Stimulated activated naive B cell treated with anti-CD40 and anti-IgM and Interleukin-4, amounts not matched to agents 10 μg/mL and 1 μg/mL and 100 μg/mL, for 72 hours (primary cell): ENCODE measurements at regions not wholly inside any gene's neighbourhood (a gene's known extent, or its start where the extent isn't known, plus 50 kb on each side); places are given as distances from the start of the nearest gene placed in this dataset.

ENCODE experiments used
- ATAC-seq, 2 donors: fragments of 150-1000 bp; cut with Tn5 transposase; replicated peaks; 2 replicates each; pipeline ENCODE4 v1.10.0; 2021; ENCODE audit warnings: moderate library complexity in 1 of 2
- DNase-seq: peaks from one replicate; pipeline ENCODE4 v3.0.0; 2021
- H3K27ac Mint-ChIP-seq: one replicate; pipeline ENCODE4 v1.8.0; 2022; ENCODE audit warnings: mild to moderate bottlenecking, mixed read lengths
- H3K27me3 Mint-ChIP-seq, 2 donors: one replicate each; pipeline ENCODE4 v1.8.0; 2022; ENCODE audit warnings: mixed read lengths in 2 of 2
- H3K36me3 Mint-ChIP-seq, 2 donors: one replicate each; pipeline ENCODE4 v1.8.0; 2022; ENCODE audit warnings: mixed read lengths in 2 of 2, mild to moderate bottlenecking in 1 of 2
- H3K4me1 Mint-ChIP-seq, 2 donors: one replicate each; pipeline ENCODE4 v1.8.0; 2022; ENCODE audit warnings: mixed read lengths in 2 of 2, mild to moderate bottlenecking in 1 of 2
- H3K4me3 Mint-ChIP-seq, 2 donors: one replicate each; pipeline ENCODE4 v1.8.0; 2022; ENCODE audit warnings: mild to moderate bottlenecking in 2 of 2, mixed read lengths in 2 of 2, moderate library complexity in 1 of 2
- H3K9me3 Mint-ChIP-seq, 2 donors: one replicate each; pipeline ENCODE4 v1.8.0; 2022; ENCODE audit warnings: mixed read lengths in 2 of 2, mild to moderate bottlenecking in 1 of 2

DNA sequence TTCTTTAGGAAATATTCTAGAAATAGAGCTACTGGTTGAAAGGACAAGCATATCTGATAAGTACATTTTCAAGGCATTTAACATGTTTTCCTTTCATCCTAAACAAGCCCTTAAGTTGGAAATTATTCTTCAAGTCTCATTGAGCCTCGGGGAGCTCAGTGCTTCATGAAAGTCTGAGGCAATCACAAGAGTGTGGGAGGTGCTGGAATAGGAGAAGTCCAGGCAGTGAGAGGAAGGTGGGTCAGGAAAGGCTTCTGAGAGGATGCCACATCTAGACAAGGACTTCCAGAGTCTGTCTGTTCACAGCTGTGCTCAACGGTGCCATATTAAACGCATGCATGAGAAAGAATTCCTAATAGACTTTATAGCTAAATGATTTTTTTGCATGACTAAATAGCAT, 69.8 kb downstream of the CD83 start:
- DNase-seq (no peak), ATAC-seq (no peak)
- no peak overlapping the region for H3K4me3 Mint-ChIP-seq
- peaks cover 0 to 4% of the 10 kb centered on the region in 2 donors for H3K4me1 Mint-ChIP-seq
- H3K27ac Mint-ChIP-seq = no peak overlapping the region
- no peaks in the 10 kb centered on the region for H3K27me3 Mint-ChIP-seq
- H3K36me3 Mint-ChIP-seq = peaks cover 31 to 62% of the 10 kb centered on the region in 2 donors
- H3K9me3 Mint-ChIP-seq = no peaks in the 10 kb centered on the region

DNA sequence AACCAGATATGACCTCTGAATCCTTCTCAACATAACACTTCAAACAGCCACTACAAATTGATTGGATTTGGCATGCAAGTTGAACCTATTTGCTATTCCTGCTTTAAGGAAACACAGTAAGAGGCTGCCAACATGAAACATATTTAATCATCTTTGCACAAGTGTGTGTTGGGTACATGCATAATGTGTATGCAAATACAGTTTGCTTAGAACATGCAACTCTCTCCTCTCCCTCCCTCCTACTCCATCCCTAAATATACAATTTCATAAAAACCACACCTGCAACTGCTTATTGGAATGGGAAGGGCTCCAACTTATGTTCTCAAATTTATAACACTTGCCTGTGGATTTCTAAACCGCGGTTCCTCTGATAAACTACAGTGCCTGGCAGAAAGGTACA, 71.5 kb downstream of the CD83 start:
- H3K36me3 Mint-ChIP-seq = peaks cover 30 to 51% of the 10 kb centered on the region in 2 donors
- H3K9me3 Mint-ChIP-seq = no peaks in the 10 kb centered on the region
- DNase-seq (no peak), ATAC-seq (no peak)
- no peaks in the 10 kb centered on the region for H3K27me3 Mint-ChIP-seq
- H3K4me3 Mint-ChIP-seq = no peak overlapping the region
- no peak overlapping the region for H3K27ac Mint-ChIP-seq
- peaks cover 0 to 4% of the 10 kb centered on the region in 2 donors for H3K4me1 Mint-ChIP-seq

DNA sequence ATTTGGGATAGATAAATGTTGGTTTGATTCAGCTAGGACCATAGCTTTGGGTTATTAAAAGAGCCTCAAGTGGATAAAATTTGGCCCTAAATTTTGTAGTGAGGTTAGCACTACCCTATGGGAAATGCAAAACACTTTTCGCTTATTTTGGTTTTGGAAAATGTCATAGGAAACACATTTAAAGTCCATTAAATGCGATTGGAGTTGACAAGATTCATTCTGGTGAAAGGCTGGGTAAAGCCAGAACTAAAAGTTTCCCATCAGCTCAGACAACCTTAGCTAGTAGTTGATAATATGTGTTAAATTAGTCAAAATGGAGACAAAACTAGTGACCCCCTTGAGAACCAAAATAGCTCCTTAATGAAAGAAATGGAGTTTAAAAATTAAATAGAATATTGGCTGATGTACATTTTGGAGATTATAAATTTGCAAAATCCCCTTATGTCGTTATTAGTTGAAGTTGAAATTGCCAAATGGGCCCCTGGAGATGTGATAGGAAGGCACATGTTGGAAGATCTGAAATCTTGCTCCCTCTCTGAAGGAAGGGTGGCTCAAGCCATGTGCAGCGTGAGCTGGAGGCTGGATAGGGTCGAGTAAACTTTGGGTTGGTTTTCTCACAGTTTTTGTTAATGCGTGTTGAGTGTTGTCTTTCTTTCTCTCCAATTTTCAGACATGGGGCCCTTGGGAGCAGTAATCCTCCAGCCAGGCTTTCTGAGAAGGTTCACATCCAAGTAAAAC, 72.8 kb downstream of the CD83 start:
- H3K4me1 Mint-ChIP-seq = peaks cover 0 to 7% of the 10 kb centered on the region in 2 donors
- H3K4me3 Mint-ChIP-seq = no peak overlapping the region
- H3K36me3 Mint-ChIP-seq = peaks cover 32 to 48% of the 10 kb centered on the region in 2 donors
- ATAC-seq (no peak), DNase-seq (no peak)
- no peak overlapping the region for H3K27ac Mint-ChIP-seq
- no peaks in the 10 kb centered on the region for H3K27me3 Mint-ChIP-seq
- H3K9me3 Mint-ChIP-seq = no peaks in the 10 kb centered on the region

DNA sequence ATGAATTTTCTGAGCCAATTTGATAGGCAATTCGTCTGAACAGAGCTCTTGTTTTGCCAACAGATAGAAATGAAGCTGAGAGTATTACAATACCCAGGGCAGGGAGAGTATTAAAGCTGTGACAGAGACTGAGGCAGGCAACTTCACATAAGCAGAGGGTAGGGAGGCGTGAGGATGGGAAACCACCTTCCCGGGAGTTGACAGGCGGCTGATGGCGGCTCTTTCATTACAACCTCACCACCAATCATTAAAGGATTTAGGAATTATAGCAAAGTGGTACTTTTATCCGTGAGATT, 73.3 kb downstream of the CD83 start:
- peaks cover 0 to 7% of the 10 kb centered on the region in 2 donors for H3K4me1 Mint-ChIP-seq
- H3K4me3 Mint-ChIP-seq = no peak overlapping the region
- peaks cover 29 to 49% of the 10 kb centered on the region in 2 donors for H3K36me3 Mint-ChIP-seq
- ATAC-seq (no peak), DNase-seq (no peak)
- no peak overlapping the region for H3K27ac Mint-ChIP-seq
- no peaks in the 10 kb centered on the region for H3K27me3 Mint-ChIP-seq
- H3K9me3 Mint-ChIP-seq = no peaks in the 10 kb centered on the region

DNA sequence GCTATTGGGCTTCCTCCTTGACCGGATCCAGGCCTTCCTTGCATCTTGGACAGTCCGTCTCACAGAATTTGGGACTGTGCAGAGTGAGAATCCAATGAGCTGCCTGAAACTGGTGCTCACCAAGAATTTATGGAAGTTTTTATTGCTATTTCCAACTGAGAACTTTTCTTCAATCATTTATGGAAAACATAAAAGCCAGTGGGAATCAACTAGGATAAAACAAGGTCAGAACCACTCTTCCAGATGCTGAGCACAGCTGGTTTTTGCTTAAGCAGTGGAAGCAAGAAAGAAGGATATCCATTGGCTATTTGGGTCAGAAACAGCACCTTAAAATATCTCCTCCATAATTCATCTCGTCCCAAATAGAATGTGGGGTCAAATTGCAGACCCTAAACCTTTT, 74.2 kb downstream of the CD83 start:
- Mint-ChIP-seq H3K9me3 (no peaks in the 10 kb centered on the region), H3K27me3 (no peaks in the 10 kb centered on the region), H3K4me3 (no peak overlapping the region), H3K27ac (no peak overlapping the region), H3K4me1 (peaks cover 0 to 7% of the 10 kb centered on the region in 2 donors), H3K36me3 (peaks cover 27 to 52% of the 10 kb centered on the region in 2 donors)
- ATAC-seq (no peak), DNase-seq (no peak)

DNA sequence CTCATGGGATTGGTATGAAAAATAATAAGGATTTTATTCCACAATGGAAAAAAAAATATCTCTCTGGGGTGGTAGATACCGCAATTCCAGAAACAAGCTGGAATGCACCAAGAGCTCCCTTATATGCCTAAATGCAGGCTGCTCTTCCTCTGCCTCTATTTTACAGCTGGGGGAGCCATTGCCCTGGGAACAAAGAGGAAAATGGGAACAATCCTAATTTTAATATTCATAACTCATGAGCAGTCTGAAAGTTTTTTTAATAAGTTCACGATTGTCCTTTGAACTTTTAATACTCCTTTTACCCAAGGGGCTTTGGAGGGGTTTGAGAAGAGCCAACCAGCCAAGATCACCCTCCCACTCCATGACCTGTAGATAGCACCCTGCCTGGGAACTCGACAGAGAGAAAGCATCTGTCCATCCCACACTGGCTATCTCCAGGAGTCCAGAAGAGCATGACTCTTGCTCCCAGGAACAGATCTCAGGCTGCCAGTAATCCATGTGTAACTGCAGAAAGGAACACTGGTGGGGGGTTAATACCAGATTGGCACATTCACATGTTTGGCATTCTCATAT, 74.7 kb downstream of the CD83 start:
- Mint-ChIP-seq H3K27ac (no peak overlapping the region), H3K9me3 (no peaks in the 10 kb centered on the region), H3K4me3 (no peak overlapping the region), H3K27me3 (no peaks in the 10 kb centered on the region), H3K4me1 (peaks cover 0 to 7% of the 10 kb centered on the region in 2 donors), H3K36me3 (peaks cover 24 to 48% of the 10 kb centered on the region in 2 donors)
- DNase-seq = no peak
- no peak for ATAC-seq

DNA sequence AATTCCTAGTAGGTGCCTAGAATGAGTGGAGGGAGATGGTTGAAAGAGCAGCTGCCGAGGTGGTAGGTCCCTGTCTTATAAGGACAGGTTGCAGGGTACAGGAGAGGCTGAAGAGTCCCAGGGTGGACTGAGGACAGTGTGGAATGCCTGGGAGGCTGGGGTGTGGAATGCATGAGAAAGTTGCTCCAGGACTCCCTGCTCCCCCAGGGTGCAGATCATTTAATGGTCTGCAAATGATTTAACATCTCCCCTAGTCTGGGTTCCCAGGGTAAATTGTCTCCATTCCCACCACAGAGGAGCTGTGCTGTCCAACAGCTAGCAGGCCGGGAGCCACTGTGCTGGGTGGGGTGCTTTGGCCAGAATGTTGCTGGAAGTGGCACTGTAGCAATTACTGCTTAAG, 76.0 kb downstream of the CD83 start:
- ATAC-seq (no peak), DNase-seq (no peak)
- H3K9me3 Mint-ChIP-seq = no peaks in the 10 kb centered on the region
- H3K27me3 Mint-ChIP-seq = no peaks in the 10 kb centered on the region
- peaks cover 0 to 7% of the 10 kb centered on the region in 2 donors for H3K4me1 Mint-ChIP-seq
- H3K4me3 Mint-ChIP-seq = no peak overlapping the region
- no peak overlapping the region for H3K27ac Mint-ChIP-seq
- H3K36me3 Mint-ChIP-seq = peaks cover 21 to 41% of the 10 kb centered on the region in 2 donors

DNA sequence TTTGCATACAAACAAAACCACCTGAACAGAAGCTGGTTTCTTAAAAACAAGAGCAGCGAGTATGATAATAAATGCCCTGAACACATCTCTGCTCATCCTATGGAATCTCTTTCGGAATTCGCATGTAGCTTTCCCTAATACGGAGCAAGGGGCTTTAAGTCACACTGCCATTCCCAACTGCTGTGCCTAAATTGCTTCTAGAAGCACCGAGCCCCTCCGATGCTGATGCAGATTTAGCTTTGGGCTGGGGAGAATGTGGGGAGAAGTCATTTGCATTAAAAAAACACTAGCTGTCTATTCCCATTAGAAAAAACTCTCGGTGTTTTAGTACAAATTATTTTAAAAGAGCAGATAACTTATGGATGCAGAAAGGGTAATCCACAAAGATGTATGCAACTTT, 76.9 kb downstream of the CD83 start:
- no peak overlapping the region for H3K4me3 Mint-ChIP-seq
- H3K36me3 Mint-ChIP-seq = peaks cover 21 to 40% of the 10 kb centered on the region in 2 donors
- DNase-seq (no peak), ATAC-seq (no peak)
- H3K27me3 Mint-ChIP-seq = no peaks in the 10 kb centered on the region
- H3K27ac Mint-ChIP-seq = no peak overlapping the region
- H3K4me1 Mint-ChIP-seq = peaks cover 0 to 5% of the 10 kb centered on the region in 2 donors
- peaks cover 6% of the 10 kb centered on the region in 2 donors for H3K9me3 Mint-ChIP-seq

DNA sequence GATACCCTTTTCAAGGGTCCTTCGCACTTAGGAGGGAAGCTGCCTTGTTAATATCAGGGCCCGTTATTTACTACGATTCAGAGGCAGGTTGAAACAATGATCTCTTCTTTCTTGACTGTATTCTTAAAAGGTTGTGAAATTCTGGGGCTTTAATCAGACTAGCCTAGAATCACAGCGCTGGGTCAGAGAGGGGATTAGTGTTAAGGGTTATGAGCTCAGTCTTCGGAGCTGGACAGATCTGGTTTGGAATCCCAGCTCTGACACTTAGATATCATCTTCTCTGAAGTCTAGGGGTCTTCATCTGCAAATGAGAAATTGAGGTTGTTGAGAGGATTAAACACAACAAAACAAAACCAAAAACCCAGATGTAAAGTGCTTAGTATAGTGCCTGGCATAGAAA, 77.4 kb downstream of the CD83 start:
- ATAC-seq (no peak), DNase-seq (no peak)
- H3K9me3 Mint-ChIP-seq = peaks cover 7 to 9% of the 10 kb centered on the region in 2 donors
- H3K27me3 Mint-ChIP-seq = no peaks in the 10 kb centered on the region
- peaks cover 0 to 5% of the 10 kb centered on the region in 2 donors for H3K4me1 Mint-ChIP-seq
- H3K4me3 Mint-ChIP-seq = no peak overlapping the region
- peaks cover 24 to 40% of the 10 kb centered on the region in 2 donors for H3K36me3 Mint-ChIP-seq
- H3K27ac Mint-ChIP-seq = no peak overlapping the region

DNA sequence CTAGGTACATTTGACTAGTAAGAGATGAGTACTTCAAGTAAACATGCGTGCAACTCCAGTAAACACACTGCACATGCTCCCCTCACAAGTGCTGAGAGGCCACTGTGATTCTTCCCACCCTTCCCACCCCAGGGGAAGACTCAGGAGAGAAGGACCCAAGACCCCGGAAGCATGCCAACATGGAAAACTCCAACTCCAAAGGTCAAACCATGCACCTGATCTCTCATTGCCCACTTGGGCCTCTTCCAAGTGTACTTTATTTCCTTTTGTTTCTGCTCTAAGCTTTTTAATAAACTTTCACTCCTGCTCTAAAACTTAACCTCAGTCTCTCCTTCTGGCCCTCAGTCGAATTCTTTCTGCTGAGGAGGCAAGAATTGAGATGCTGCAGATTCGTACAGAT, 78.5 kb downstream of the CD83 start:
- ATAC-seq = no peak
- Mint-ChIP-seq H3K4me3 (no peak overlapping the region), H3K9me3 (peaks cover 7 to 11% of the 10 kb centered on the region in 2 donors), H3K4me1 (peaks cover 0 to 5% of the 10 kb centered on the region in 2 donors), H3K27ac (no peak overlapping the region), H3K36me3 (peaks cover 25 to 40% of the 10 kb centered on the region in 2 donors), H3K27me3 (no peaks in the 10 kb centered on the region)
- DNase-seq = no peak

DNA sequence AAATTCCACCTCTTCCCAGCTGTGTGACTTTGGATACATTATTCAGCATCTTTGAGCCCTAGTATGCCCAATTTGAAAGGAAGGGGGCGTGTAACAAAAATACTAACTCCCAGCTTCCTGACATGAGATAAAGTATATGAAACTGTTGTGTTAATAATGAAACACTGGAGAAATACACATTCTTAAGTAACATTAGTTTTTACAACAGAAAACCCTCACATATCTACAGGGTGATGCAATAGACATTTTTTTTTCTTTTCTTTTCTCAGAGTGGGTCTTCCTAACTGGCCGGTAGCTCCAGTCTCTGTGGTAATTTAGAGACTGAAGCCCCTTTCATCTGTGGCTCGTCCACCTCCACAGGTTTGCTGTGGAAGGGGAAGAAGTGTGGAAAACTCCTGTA, 79.5 kb downstream of the CD83 start:
- peaks cover 7 to 11% of the 10 kb centered on the region in 2 donors for H3K9me3 Mint-ChIP-seq
- no peak overlapping the region for H3K27ac Mint-ChIP-seq
- peaks cover 0 to 7% of the 10 kb centered on the region in 2 donors for H3K4me1 Mint-ChIP-seq
- H3K27me3 Mint-ChIP-seq = no peaks in the 10 kb centered on the region
- no peak for ATAC-seq
- H3K36me3 Mint-ChIP-seq = peaks cover 33 to 45% of the 10 kb centered on the region in 2 donors
- no peak for DNase-seq
- no peak overlapping the region for H3K4me3 Mint-ChIP-seq

DNA sequence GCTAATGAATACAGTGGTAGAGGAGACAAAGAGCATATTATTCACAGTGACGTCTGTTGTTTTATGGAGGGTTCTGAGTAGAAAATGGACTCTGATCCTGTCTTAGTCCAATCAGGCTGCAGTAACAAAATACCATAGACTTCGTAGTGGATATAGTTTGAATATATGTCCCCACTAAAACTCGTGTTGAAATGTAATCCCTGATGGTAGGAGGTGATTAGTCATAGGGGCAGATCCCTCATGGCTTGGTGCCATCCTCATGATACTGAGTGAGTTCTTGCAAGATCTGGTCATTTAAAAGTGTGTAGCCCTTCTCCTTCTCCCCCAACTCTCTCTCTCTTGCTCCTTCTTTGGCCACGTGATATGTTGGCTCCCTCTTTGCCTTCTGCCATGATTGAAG, 82.5 kb downstream of the CD83 start:
- Mint-ChIP-seq H3K36me3 (peaks cover 45 to 67% of the 10 kb centered on the region in 2 donors), H3K27ac (no peak overlapping the region), H3K27me3 (no peaks in the 10 kb centered on the region), H3K9me3 (peaks cover 7 to 11% of the 10 kb centered on the region in 2 donors), H3K4me1 (peaks cover 0 to 9% of the 10 kb centered on the region in 2 donors), H3K4me3 (no peak overlapping the region)
- ATAC-seq (no peak), DNase-seq (no peak)

DNA sequence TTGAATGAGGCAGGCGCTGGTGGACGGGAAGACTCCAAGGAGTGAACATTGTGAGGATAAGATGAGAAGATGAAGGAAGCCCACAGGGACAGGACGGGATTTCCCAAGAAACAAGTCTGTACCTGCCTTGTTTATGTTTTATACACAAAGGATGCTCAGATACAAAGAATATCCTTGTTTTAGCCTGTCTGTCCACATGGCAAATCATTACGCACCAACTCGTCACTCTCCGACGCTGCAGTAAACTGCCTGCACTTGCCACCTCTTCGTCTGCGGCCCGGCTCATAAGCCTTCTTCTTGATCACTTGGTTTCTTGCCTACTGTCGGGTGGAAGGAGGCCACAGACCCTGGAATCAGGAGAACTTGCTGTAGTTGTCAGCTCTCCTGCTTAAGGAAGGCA, 85.4 kb downstream of the CD83 start:
- H3K27me3 Mint-ChIP-seq = no peaks in the 10 kb centered on the region
- no peak overlapping the region for H3K27ac Mint-ChIP-seq
- peaks cover 7 to 11% of the 10 kb centered on the region in 2 donors for H3K9me3 Mint-ChIP-seq
- peaks cover 13 to 23% of the 10 kb centered on the region in 2 donors for H3K4me1 Mint-ChIP-seq
- H3K36me3 Mint-ChIP-seq = peaks cover 45 to 62% of the 10 kb centered on the region in 2 donors
- no peak overlapping the region for H3K4me3 Mint-ChIP-seq
- ATAC-seq (no peak), DNase-seq (no peak)

DNA sequence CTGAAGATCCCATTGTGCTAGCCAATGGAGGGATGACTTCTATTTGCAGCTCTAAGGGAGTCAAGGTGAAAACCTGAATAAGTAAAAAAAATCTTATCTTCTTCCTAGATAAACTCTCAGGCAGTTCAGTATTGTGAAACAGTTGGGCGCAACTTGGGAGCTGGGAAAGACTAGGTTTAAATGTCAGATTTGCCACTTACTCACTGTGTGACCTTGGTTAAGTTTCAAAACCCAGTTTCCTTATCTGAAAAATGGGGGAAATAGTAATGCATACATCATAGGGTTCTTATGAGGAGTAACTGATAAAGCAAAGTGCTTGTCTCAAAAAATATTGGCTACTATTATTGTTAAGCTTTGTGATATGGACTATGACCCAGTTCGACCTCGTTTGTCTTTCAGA, 88.8 kb downstream of the CD83 start:
- no peak for ATAC-seq
- peaks cover 25 to 43% of the 10 kb centered on the region in 2 donors for H3K36me3 Mint-ChIP-seq
- DNase-seq = no peak
- peaks cover 30 to 48% of the 10 kb centered on the region in 2 donors for H3K4me1 Mint-ChIP-seq
- no peaks in the 10 kb centered on the region for H3K9me3 Mint-ChIP-seq
- H3K27me3 Mint-ChIP-seq = no peaks in the 10 kb centered on the region
- no peak overlapping the region for H3K27ac Mint-ChIP-seq
- no peak overlapping the region for H3K4me3 Mint-ChIP-seq

DNA sequence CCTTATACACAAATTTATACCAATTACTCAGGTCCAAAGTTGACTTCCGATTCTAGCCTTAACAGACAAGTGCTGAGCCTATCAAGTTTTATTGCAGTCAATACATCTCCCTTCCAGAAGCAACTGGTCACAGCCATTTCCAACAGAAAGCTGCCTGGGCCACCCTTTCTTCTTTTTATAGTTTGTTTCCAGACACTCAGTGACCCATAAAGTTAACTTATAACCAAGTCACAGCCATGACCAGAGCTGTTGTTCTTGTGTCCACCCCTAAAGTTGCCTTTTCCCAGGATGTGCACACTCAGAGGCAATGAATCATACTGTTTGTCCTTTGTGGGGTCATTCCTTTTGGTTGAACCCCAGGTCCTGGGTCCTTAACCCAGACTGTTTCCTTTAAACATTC, 89.9 kb downstream of the CD83 start:
- peaks cover 18 to 40% of the 10 kb centered on the region in 2 donors for H3K36me3 Mint-ChIP-seq
- ATAC-seq (no peak), DNase-seq (no peak)
- no peaks in the 10 kb centered on the region for H3K27me3 Mint-ChIP-seq
- no peak overlapping the region for H3K27ac Mint-ChIP-seq
- H3K4me3 Mint-ChIP-seq = no peak overlapping the region
- H3K9me3 Mint-ChIP-seq = no peaks in the 10 kb centered on the region
- H3K4me1 Mint-ChIP-seq = peaks cover 33 to 58% of the 10 kb centered on the region in 2 donors
